Breast epithelium (tissue), 3 donors: ENCODE measurements at regions not wholly inside any gene's neighbourhood (a gene's known extent, or its start where the extent isn't known, plus 50 kb on each side); places are given as distances from the start of the nearest gene placed in this dataset.

Source experiments
- CTCF ChIP-seq, 3 donors: fragments of 450-650 bp; IDR thresholded peaks; one replicate each; pipeline ENCODE4 v1.5.1; 2016 to 2017; ENCODE audit warnings: antibody characterized with exemption in 3 of 3, mild to moderate bottlenecking in 3 of 3, moderate library complexity in 3 of 3
- POLR2A ChIP-seq: fragments of 450-650 bp; IDR thresholded peaks from one replicate; pipeline ENCODE4 v1.6.1; 2016; ENCODE audit warnings: antibody characterized with exemption, mild to moderate bottlenecking, moderate library complexity
- POLR2AphosphoS5 ChIP-seq, 3 donors: sonication (generic); formaldehyde crosslinking; IDR thresholded peaks; one replicate each; pipeline ENCODE4 v1.6.1; 2017; ENCODE audit warnings: antibody characterized with exemption in 3 of 3

GRCh38 chr10:129156406-129156805 is 310.6 kb upstream of the MGMT start:
- TF ChIP-seq CTCF (IDR thresholded peaks at IDR 0.05) (no peak), POLR2A (no peak), POLR2AphosphoS5 (IDR thresholded peaks at IDR 0.05) (no peak)
